Smooth muscle cell (in vitro differentiated cells): ENCODE measurements at regions not wholly inside any gene's neighbourhood (a gene's known extent, or its start where the extent isn't known, plus 50 kb on each side); places are given as distances from the start of the nearest gene placed in this dataset.
"Not testable (repeated sequence)": the region's sequence is repeated elsewhere in the genome, so short reads cannot be mapped to it uniquely, and the experiment has no call there.

Experiments used
- DNase-seq: peaks from one replicate; lab custom pipeline; 2025; ENCODE audit not compliant: unreplicated experiment; lab: John Stamatoyannopoulos, UW
- H2AFZ ChIP-seq: fragments of 200-600 bp; sonication (generic); 2 replicates; pipeline ENCODE4 v1.6.0; 2016; ENCODE audit warnings: antibody characterized with exemption, low read depth, mild to moderate bottlenecking
- H3F3A ChIP-seq: fragments of 200-600 bp; sonication (generic); 2 replicates; pipeline ENCODE4 v1.6.0; 2017; ENCODE audit warnings: antibody characterized with exemption, low read depth
- H3K27ac ChIP-seq: fragments of 200-600 bp; sonication (generic); 2 replicates; pipeline ENCODE4 v1.5.1; 2016; ENCODE audit warnings: low read depth, mild to moderate bottlenecking
- H3K27me3 ChIP-seq: fragments of 200-600 bp; sonication (generic); 2 replicates; pipeline ENCODE4 v1.6.1; 2016; ENCODE audit warnings: low read depth, mild to moderate bottlenecking
- H3K36me3 ChIP-seq: fragments of 200-600 bp; sonication (generic); 2 replicates; pipeline ENCODE4 v1.5.1; 2016; ENCODE audit warnings: low read depth
- H3K4me1 ChIP-seq: fragments of 200-600 bp; sonication (generic); 2 replicates; pipeline ENCODE4 v1.5.1; 2016; ENCODE audit warnings: low read depth
- H3K4me2 ChIP-seq: fragments of 200-600 bp; sonication (generic); 2 replicates; pipeline ENCODE4 v1.6.0; 2016; ENCODE audit warnings: mild to moderate bottlenecking
- H3K4me3 ChIP-seq: fragments of 200-600 bp; sonication (generic); 2 replicates; pipeline ENCODE4 v1.5.1; 2016; ENCODE audit warnings: mild to moderate bottlenecking
- H3K79me2 ChIP-seq: fragments of 200-600 bp; sonication (generic); 2 replicates; pipeline ENCODE4 v1.6.0; 2016; ENCODE audit warnings: low read depth, mild to moderate bottlenecking
- H3K9ac ChIP-seq: fragments of 200-600 bp; sonication (generic); 2 replicates; pipeline ENCODE4 v1.6.0; 2016; ENCODE audit warnings: low read depth
- H3K9me3 ChIP-seq: fragments of 200-600 bp; sonication (generic); replicated peaks from 2 replicates; pipeline ENCODE4 v1.5.1; 2016; ENCODE audit warnings: low read depth
- H4K20me1 ChIP-seq: fragments of 200-600 bp; sonication (generic); 2 replicates; pipeline ENCODE4 v1.6.0; 2016; ENCODE audit warnings: low read depth
- CTCF ChIP-seq: fragments of 200-600 bp; sonication (generic); IDR thresholded peaks from 2 replicates; pipeline ENCODE4 v1.5.1; 2017; ENCODE audit warnings: borderline replicate concordance, mild to moderate bottlenecking, antibody characterized with exemption; ENCODE audit not compliant: insufficient read depth, poor library complexity, severe bottlenecking
- WGBS: methylation state at CpG from one replicate; pipeline ENCODE4 v1.1.7; 2016; ENCODE audit warnings: low lambda C conversion rate; 5-methylcytosine and 5-hydroxymethylcytosine counted together

GRCh38 chr2:210862283-210863065 lies 306.1 kb downstream of the CPS1 start:
- Histone ChIP-seq H2AFZ (no peak overlapping the region), H3K9me3 (no peaks in the 10 kb centered on the region), H4K20me1 (no peaks in the 10 kb centered on the region), H3K36me3 (no peaks in the 10 kb centered on the region), H3F3A (no peaks in the 10 kb centered on the region), H3K4me1 (peaks cover 13% of the 10 kb centered on the region), H3K27me3 (no peaks in the 10 kb centered on the region), H3K79me2 (no peaks in the 10 kb centered on the region), H3K27ac (no peak overlapping the region), H3K4me3 (no peak overlapping the region), H3K9ac (no peak overlapping the region), H3K4me2 (no peak overlapping the region)
- TF ChIP-seq CTCF, result no peak
- WGBS, result 69% methylated on average over 2 of the region's 2 CpGs
- no peak for DNase-seq

GRCh38 chr2:210863283-210863682 lies 306.9 kb downstream of the CPS1 start:
- WGBS, result 90% methylated on average over 1 of the region's 1 CpG
- Histone ChIP-seq H3K9ac (no peak overlapping the region), H3F3A (no peaks in the 10 kb centered on the region), H3K27me3 (no peaks in the 10 kb centered on the region), H2AFZ (no peak overlapping the region), H3K36me3 (no peaks in the 10 kb centered on the region), H4K20me1 (no peaks in the 10 kb centered on the region), H3K79me2 (no peaks in the 10 kb centered on the region), H3K4me3 (no peak overlapping the region), H3K9me3 (no peaks in the 10 kb centered on the region), H3K4me1 (peaks cover 13% of the 10 kb centered on the region), H3K4me2 (no peak overlapping the region), H3K27ac (no peak overlapping the region)
- TF ChIP-seq CTCF, result no peak
- no peak for DNase-seq

GRCh38 chr2:210871566-210871965 lies 315.2 kb downstream of the CPS1 start:
- 93% methylated on average over 3 of the region's 3 CpGs for WGBS
- H3K36me3 ChIP-seq, result not testable (repeated sequence)

GRCh38 chr2:210873631-210874030 lies 317.2 kb downstream of the CPS1 start:
- H3K4me2 ChIP-seq, result no peak overlapping the region
- no peaks in the 10 kb centered on the region for H3F3A ChIP-seq
- WGBS, result 87% methylated on average over 1 of the region's 1 CpG
- H3K27ac ChIP-seq, result no peak overlapping the region
- no peaks in the 10 kb centered on the region for H3K27me3 ChIP-seq
- H3K4me3 ChIP-seq, result no peak overlapping the region
- no peak for DNase-seq
- H4K20me1 ChIP-seq, result no peaks in the 10 kb centered on the region
- H2AFZ ChIP-seq, result peak overlapping the region; percentile 54
- TF ChIP-seq CTCF, result no peak
- no peaks in the 10 kb centered on the region for H3K79me2 ChIP-seq
- H3K9me3 ChIP-seq, result no peaks in the 10 kb centered on the region
- H3K9ac ChIP-seq, result no peak overlapping the region
- H3K4me1 ChIP-seq, result no peaks in the 10 kb centered on the region
- H3K36me3 ChIP-seq, result no peaks in the 10 kb centered on the region

More at GRCh38 chr2:210871566-210871965, 315.2 kb downstream of the CPS1 start:
- not testable (repeated sequence) for H2AFZ ChIP-seq, H3K4me2 ChIP-seq, H4K20me1 ChIP-seq, H3K27me3 ChIP-seq, H3K79me2 ChIP-seq, H3K9ac ChIP-seq, DNase-seq, H3F3A ChIP-seq, H3K9me3 ChIP-seq, H3K4me3 ChIP-seq, H3K27ac ChIP-seq, H3K4me1 ChIP-seq
